ENCODE measurements at regions not wholly inside any gene's neighbourhood (a gene's known extent, or its start where the extent isn't known, plus 50 kb on each side); places are given as distances from the start of the nearest gene placed in this dataset.

- DNase-seq (ENCODE audit: low spot score), result no peak
These were observed 550.2 kb downstream of the LMO4 start for GRCh38 chr1:87878873-87879272.

- DNase-seq (ENCODE audit: low spot score), result no peak
These were observed 551.5 kb downstream of the LMO4 start for GRCh38 chr1:87880098-87880760.

GRCh38 chr1:87880764-87881163 is 552.1 kb downstream of the LMO4 start:
- peak; percentile 14 for DNase-seq (ENCODE audit: low spot score)

GRCh38 chr1:87883906-87884305 is 555.2 kb downstream of the LMO4 start:
- no peak for DNase-seq (ENCODE audit: low spot score)

GRCh38 chr1:87884581-87884980 is 555.9 kb downstream of the LMO4 start:
- no peak for DNase-seq (ENCODE audit: low spot score)

- DNase-seq (ENCODE audit: low spot score), result no peak
These were observed 556.8 kb downstream of the LMO4 start for GRCh38 chr1:87885278-87886025.

- DNase-seq (ENCODE audit: low spot score), result no peak
These were observed 558.4 kb downstream of the LMO4 start for GRCh38 chr1:87887100-87887499.

- DNase-seq (ENCODE audit: low spot score), result peak; percentile 20
These were observed 559.8 kb downstream of the LMO4 start for GRCh38 chr1:87888446-87888845.

- no peak for DNase-seq (ENCODE audit: low spot score)
These were observed 565.4 kb downstream of the LMO4 start for GRCh38 chr1:87894062-87894461.

- no peak for DNase-seq (ENCODE audit: low spot score)
These were observed 568.8 kb downstream of the LMO4 start for GRCh38 chr1:87897481-87897880.

- no peak for DNase-seq (ENCODE audit: low spot score)
These were observed 569.8 kb downstream of the LMO4 start for GRCh38 chr1:87898431-87898830.

- no peak for DNase-seq (ENCODE audit: low spot score)
These were observed 570.3 kb downstream of the LMO4 start for GRCh38 chr1:87899017-87899416.

- no peak for DNase-seq (ENCODE audit: low spot score)
These were observed 571.1 kb downstream of the LMO4 start for GRCh38 chr1:87899746-87900145.

GRCh38 chr1:87902830-87903229 is 574.1 kb downstream of the LMO4 start:
- no peak for DNase-seq (ENCODE audit: low spot score)

- no peak for DNase-seq (ENCODE audit: low spot score)
These were observed 574.6 kb downstream of the LMO4 start for GRCh38 chr1:87903242-87903641.

- DNase-seq (ENCODE audit: low spot score), result no peak
These were observed 576.0 kb downstream of the LMO4 start for GRCh38 chr1:87904651-87905050.

GRCh38 chr1:87905651-87906050 is 577.0 kb downstream of the LMO4 start:
- no peak for DNase-seq (ENCODE audit: low spot score)

GRCh38 chr1:87906078-87906477 is 577.4 kb downstream of the LMO4 start:
- no peak for DNase-seq (ENCODE audit: low spot score)

- DNase-seq (ENCODE audit: low spot score), result no peak
These were observed 584.7 kb downstream of the LMO4 start for GRCh38 chr1:87913361-87913760.

GRCh38 chr1:87914396-87914795 is 585.7 kb downstream of the LMO4 start:
- no peak for DNase-seq (ENCODE audit: low spot score)

GRCh38 chr1:87915771-87916170 is 587.1 kb downstream of the LMO4 start:
- no peak for DNase-seq (ENCODE audit: low spot score)

- DNase-seq (ENCODE audit: low spot score), result peak; percentile 50
These were observed 588.3 kb downstream of the LMO4 start for GRCh38 chr1:87916965-87917364.

- DNase-seq (ENCODE audit: low spot score), result no peak
These were observed 589.7 kb downstream of the LMO4 start for GRCh38 chr1:87918398-87918797.

- no peak for DNase-seq (ENCODE audit: low spot score)
These were observed 594.2 kb downstream of the LMO4 start for GRCh38 chr1:87922885-87923284.

Data from GM03348 (cell line).